Stomach (tissue), 4 donors: ENCODE measurements at regions not wholly inside any gene's neighbourhood (a gene's known extent, or its start where the extent isn't known, plus 50 kb on each side); places are given as distances from the start of the nearest gene placed in this dataset.

Source experiments
- CTCF ChIP-seq, 7 experiments: fragments of 450-650 bp in 4 of 7; fragments of 200-600 bp in 3 of 7; sonication (generic) in 3 of 7; IDR thresholded peaks; one replicate each; pipeline ENCODE4 v1.5.1; 2016 to 2019; ENCODE audit warnings: antibody characterized with exemption in 7 of 7, control low read depth in 2 of 7, mild to moderate bottlenecking in 1 of 7
- EP300 ChIP-seq: sonication (generic); formaldehyde crosslinking; IDR thresholded peaks from one replicate; pipeline ENCODE4 v1.6.1; 2017; ENCODE audit warnings: antibody characterized with exemption
- POLR2A ChIP-seq, 4 donors: fragments of 450-650 bp; IDR thresholded peaks; one replicate each; pipeline ENCODE4 v1.6.1; 2016; ENCODE audit warnings: antibody characterized with exemption in 4 of 4, control low read depth in 2 of 4, mild to moderate bottlenecking in 1 of 4, moderate library complexity in 1 of 4
- POLR2AphosphoS5 ChIP-seq, 3 donors: sonication (generic); formaldehyde crosslinking; IDR thresholded peaks; one replicate each; pipeline ENCODE4 v1.6.1; 2016; ENCODE audit warnings: antibody characterized with exemption in 3 of 3

DNA sequence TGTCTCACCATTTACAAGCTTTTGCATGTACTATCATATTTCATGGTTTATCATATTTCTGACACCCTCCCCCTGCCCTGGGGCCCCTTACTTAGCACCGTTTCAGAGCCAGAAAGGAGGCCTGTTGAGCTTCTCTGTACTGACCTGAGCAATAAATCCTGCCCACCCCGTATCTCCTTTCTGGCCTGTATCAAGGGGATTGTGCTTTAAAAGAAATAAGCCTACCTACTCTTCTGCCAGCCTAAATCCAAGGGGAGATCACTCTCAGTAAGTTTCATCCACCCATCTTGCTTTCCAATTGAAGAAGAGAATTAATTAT lies 54.0 kb upstream of the FST start:
- TF ChIP-seq CTCF (IDR thresholded peaks at IDR 0.05) (no peak), EP300 (no peak), POLR2A (IDR thresholded peaks at IDR 0.05) (no peak), POLR2AphosphoS5 (IDR thresholded peaks at IDR 0.05) (no peak)
